Panc1 (cell line): ENCODE measurements at regions not wholly inside any gene's neighbourhood (a gene's known extent, or its start where the extent isn't known, plus 50 kb on each side); places are given as distances from the start of the nearest gene placed in this dataset.

ENCODE experiments used
- ATAC-seq: fragments of 200-7000 bp; cut with Tn5 transposase; 2 replicates; pipeline ENCODE4 v1.9.1; 2020; ENCODE audit warnings: mild to moderate bottlenecking, moderate library complexity
- BruUV-seq: library from RNA; stranded (reverse); fragments of 400-500 nt; replicated peaks from 2 replicates; lab custom pipeline; 2021; lab: Mats Ljungman, UMichigan
- CTCF ChIA-PET: fragments of 300-600 bp; sonication (Branson Sonifier 250); formaldehyde crosslinking; loops from one replicate; lab custom pipeline; 2022; ENCODE audit warnings: antibody characterized with exemption; lab: Charles Lee
- POLR2A ChIA-PET: fragments of 300-600 bp; sonication (Branson Sonifier 250); formaldehyde crosslinking; loops from one replicate; lab custom pipeline; 2022; ENCODE audit warnings: antibody characterized with exemption; lab: Charles Lee
- DNase-seq: peaks from one replicate; pipeline ENCODE4 v3.0.0-alpha.2; 2010; ENCODE audit warnings: low read depth, low spot score
- H3K27ac ChIP-seq: 2 replicates; pipeline ENCODE4 v1.5.1; 2011; ENCODE audit warnings: mild to moderate bottlenecking, low read length, inconsistent platforms
- H3K27me3 ChIP-seq: fragments of 200-500 bp; sonication (Bioruptor generic); 2 replicates; pipeline ENCODE4 v1.6.0; 2014; ENCODE audit warnings: low read length, inconsistent platforms; ENCODE audit not compliant: control insufficient read depth, insufficient read depth
- H3K36me3 ChIP-seq: fragments of 200-500 bp; sonication (Bioruptor generic); 2 replicates; pipeline ENCODE4 v1.5.1; 2014; ENCODE audit warnings: inconsistent platforms, mild to moderate bottlenecking, low read length, moderate library complexity; ENCODE audit not compliant: control insufficient read depth, insufficient read depth
- H3K4me1 ChIP-seq: 2 replicates; pipeline ENCODE4 v1.5.1; 2011; ENCODE audit warnings: inconsistent platforms, mild to moderate bottlenecking, low read length, moderate library complexity; ENCODE audit not compliant: control insufficient read depth, insufficient read depth
- H3K4me3 ChIP-seq, 2 experiments: 2 replicates each; pipeline ENCODE4 v1.5.1; 2011 to 2012; ENCODE audit warnings: low read depth in 2 of 2, low read length in 2 of 2, mild to moderate bottlenecking in 2 of 2, inconsistent platforms in 1 of 2, moderate library complexity in 1 of 2
- H3K9me3 ChIP-seq: fragments of 200-500 bp; sonication (Bioruptor generic); 2 replicates; pipeline ENCODE4 v1.5.1; 2014; ENCODE audit warnings: low read depth, mild to moderate bottlenecking, inconsistent platforms, low read length, moderate library complexity; ENCODE audit not compliant: control insufficient read depth, insufficient read depth
- POLR2AphosphoS5 ChIP-seq: IDR thresholded peaks from 2 replicates; pipeline ENCODE4 v1.6.1; 2012; ENCODE audit warnings: mild to moderate bottlenecking, low read depth, low read length, moderate library complexity
- REST ChIP-seq, 2 experiments: IDR thresholded peaks; 2 replicates each; pipeline ENCODE4 v1.6.1; 2011 to 2012; ENCODE audit warnings: low read depth in 2 of 2, control low read depth in 1 of 2, low read length in 1 of 2, mild to moderate bottlenecking in 1 of 2, moderate library complexity in 1 of 2; ENCODE audit not compliant: insufficient read depth in 1 of 2
- SIN3A ChIP-seq: IDR thresholded peaks from 2 replicates; pipeline ENCODE4 v1.6.1; 2012; ENCODE audit warnings: low read depth, mild to moderate bottlenecking, low read length, moderate library complexity, borderline replicate concordance; ENCODE audit not compliant: insufficient read depth
- TCF7L2 ChIP-seq: IDR thresholded peaks from 2 replicates; pipeline ENCODE4 v1.6.1; 2011; ENCODE audit warnings: mild to moderate bottlenecking, low read depth, low read length, inconsistent platforms
- in situ Hi-C: cut with HindIII; loops from 2 replicates; pipeline ENCODE4 v1.10.0; 2016; ENCODE audit warnings: low sequenced_read_pairs, low pct_unique_long_range_greater_than_20kb
- intact Hi-C: fragments of 100-400 bp; cut with micrococcal nuclease; formaldehyde crosslinking; loops from one replicate; pipeline ENCODE4 v1.10.0; 2022; ENCODE audit not compliant: unreplicated experiment
- TF ChIP-seq, protein P1 (sequence below): fragments of 450-650 bp; IDR thresholded peaks from 2 replicates; pipeline ENCODE4 v1.5.1; 2017; ENCODE audit warnings: mild to moderate bottlenecking

- Histone ChIP-seq H3K27ac (no peak overlapping the region), H3K9me3 (no peaks in the 10 kb centered on the region), H3K4me1 (no peaks in the 10 kb centered on the region), H3K36me3 (no peaks in the 10 kb centered on the region), H3K27me3 (no peaks in the 10 kb centered on the region), H3K4me3 (no peak overlapping the region)
- ChIA-PET CTCF (no interaction called here), POLR2A (interaction anchor here (0.6 kb wide), 1 partner anchor 468 kb away, joined by 3 read pairs; no protein-coding TSS in a partner anchor)
- intact Hi-C loops (no loop called here), in situ Hi-C loops (no loop called here)
- TF ChIP-seq, protein P1, sequence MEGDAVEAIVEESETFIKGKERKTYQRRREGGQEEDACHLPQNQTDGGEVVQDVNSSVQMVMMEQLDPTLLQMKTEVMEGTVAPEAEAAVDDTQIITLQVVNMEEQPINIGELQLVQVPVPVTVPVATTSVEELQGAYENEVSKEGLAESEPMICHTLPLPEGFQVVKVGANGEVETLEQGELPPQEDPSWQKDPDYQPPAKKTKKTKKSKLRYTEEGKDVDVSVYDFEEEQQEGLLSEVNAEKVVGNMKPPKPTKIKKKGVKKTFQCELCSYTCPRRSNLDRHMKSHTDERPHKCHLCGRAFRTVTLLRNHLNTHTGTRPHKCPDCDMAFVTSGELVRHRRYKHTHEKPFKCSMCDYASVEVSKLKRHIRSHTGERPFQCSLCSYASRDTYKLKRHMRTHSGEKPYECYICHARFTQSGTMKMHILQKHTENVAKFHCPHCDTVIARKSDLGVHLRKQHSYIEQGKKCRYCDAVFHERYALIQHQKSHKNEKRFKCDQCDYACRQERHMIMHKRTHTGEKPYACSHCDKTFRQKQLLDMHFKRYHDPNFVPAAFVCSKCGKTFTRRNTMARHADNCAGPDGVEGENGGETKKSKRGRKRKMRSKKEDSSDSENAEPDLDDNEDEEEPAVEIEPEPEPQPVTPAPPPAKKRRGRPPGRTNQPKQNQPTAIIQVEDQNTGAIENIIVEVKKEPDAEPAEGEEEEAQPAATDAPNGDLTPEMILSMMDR, result no peak
- TF ChIP-seq SIN3A, result no peak
- no peak for TF ChIP-seq REST (IDR thresholded peaks at IDR 0.05; ENCODE audit: insufficient read depth in 1 of 2, low read depth in 2 of 2, low read length in 1 of 2)
- TF ChIP-seq POLR2AphosphoS5, result no peak
- TF ChIP-seq TCF7L2, result no peak
- DNase-seq (no peak), ATAC-seq (no peak)
- no TSS peak for BruUV-seq
Observed at GRCh38 chr16:50954469-50954868, 196.6 kb downstream of the SALL1 start.

- POLR2A ChIA-PET, result no interaction called here
- H3K9me3 ChIP-seq, result no peaks in the 10 kb centered on the region
- CTCF ChIA-PET, result no interaction called here
- no peaks in the 10 kb centered on the region for H3K27me3 ChIP-seq
- H3K36me3 ChIP-seq, result no peaks in the 10 kb centered on the region
- no peaks in the 10 kb centered on the region for H3K4me1 ChIP-seq
- ATAC-seq (no peak), DNase-seq (no peak)
- H3K27ac ChIP-seq, result no peak overlapping the region
- no TSS peak for BruUV-seq
- in situ Hi-C loops, result no loop called here
- intact Hi-C loops, result no loop called here
- TF ChIP-seq TCF7L2 (no peak), REST (IDR thresholded peaks at IDR 0.05; ENCODE audit: insufficient read depth in 1 of 2, low read depth in 2 of 2, low read length in 1 of 2) (no peak), POLR2AphosphoS5 (no peak), SIN3A (no peak)
- TF ChIP-seq, protein P1, result no peak
- H3K4me3 ChIP-seq, result no peak overlapping the region
Observed at GRCh38 chr16:50953290-50953689, 197.8 kb downstream of the SALL1 start.
